Left colon (tissue), 2 donors: ENCODE measurements at regions not wholly inside any gene's neighbourhood (a gene's known extent, or its start where the extent isn't known, plus 50 kb on each side); places are given as distances from the start of the nearest gene placed in this dataset.

ENCODE experiments used
- ATAC-seq: fragments of 200-7000 bp; cut with Tn5 transposase; one replicate; pipeline ENCODE4 v1.9.1; 2020; ENCODE audit warnings: mild to moderate bottlenecking, moderate library complexity
- DNase-seq, 2 donors: peaks; one replicate each; pipeline ENCODE4 v3.0.0-alpha.2; 2020
- intact Hi-C, 2 donors: fragments of 100-400 bp; cut with DNase I in 1 of 2; cut with micrococcal nuclease in 1 of 2; formaldehyde crosslinking; loops; one replicate each; pipeline versions ENCODE4 v1.11.2 to v1.14.0; 2022; cut with DNase I, micrococcal nuclease
- donor health status: DM: no; HTN: no; CAD: no.
- donor health status: DM: yes; HTN: yes; CAD: no.

DNA sequence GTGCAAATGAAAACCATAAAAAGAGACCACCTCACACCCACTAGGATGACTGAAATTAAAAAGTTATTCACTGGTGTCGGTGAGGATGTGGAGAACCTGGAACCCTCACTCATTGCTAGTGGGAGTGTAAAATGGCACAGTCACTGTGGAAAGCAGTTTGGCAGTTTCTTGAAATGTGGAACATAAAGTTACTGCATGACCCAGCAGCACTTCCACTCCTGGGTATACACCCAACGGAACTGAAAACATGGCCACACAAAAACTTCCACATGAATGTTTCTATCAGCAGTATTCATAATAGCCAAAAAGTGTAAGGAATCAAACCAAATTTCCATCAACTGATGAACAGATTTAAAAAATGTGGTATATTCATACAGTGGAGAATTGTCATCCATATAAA, 65.1 kb upstream of the SLC66A3 start:
- intact Hi-C loops = no loop called here
- no peak for DNase-seq
- no peak for ATAC-seq

GRCh38 chr2:11092701-11093335, 62.4 kb upstream of the SLC66A3 start:
- DNase-seq (no peak), ATAC-seq (no peak)
- intact Hi-C loops = no loop called here

DNA sequence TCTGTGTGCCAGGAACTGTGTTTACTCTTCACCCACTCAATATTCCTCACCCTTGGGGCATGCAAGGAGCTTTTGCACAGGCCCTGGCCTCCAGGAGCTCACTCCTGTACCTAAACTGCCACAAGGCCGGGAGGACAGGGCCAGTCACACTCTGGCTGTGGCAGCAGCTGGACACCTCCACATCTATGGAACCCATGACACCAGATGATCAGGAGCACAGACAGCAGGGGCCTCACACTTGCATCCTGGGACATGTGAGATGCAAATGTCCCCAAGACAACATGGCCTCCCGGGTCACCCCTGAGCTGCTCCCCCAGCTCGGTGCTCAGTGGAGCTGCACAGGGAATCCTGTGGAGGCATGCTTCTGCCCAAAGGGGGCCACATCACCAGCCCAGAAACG, 61.8 kb upstream of the SLC66A3 start:
- no peak for ATAC-seq

DNA sequence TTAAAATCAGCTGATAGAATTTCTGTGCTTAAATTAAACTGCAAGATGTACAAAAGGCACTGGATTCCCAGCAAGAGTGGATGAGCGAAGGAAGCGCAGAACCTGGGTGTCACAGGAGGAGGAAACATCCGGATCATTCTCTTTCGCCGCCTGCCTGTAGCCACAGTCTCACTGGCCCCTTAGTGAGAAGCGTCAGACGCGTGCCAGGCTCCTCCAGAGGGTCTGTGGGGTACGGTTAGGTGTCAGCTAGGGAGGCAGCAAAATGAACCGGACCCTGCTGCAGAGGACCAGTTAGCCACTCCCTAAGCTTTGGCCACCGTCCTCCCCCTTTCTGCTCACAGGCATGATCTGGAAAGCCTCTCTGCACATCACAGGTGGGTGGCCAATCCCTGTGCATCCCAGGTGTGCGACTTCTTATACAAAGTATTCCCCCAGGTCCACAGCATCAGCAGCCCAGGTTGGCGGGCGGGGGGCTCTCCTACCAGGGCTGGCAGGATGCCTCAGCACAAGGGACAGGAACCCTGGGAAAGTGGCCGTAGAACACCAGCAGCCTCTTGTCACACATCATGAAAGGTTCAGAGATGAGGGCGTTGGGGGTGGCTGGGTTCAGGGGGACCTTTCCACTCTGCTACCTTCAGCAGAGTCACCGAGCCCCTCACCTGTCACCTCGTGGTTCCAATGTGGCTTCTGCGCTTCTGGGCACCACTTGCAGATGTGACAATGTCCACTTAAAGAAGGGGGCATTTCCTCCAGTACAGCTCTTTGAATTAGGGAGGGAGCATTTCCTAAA, 61.1 kb upstream of the SLC66A3 start:
- ATAC-seq = no peak
- DNase-seq = no peak
- intact Hi-C loops = no loop called here

More for the DNA sequence above, 61.8 kb upstream of the SLC66A3 start:
- intact Hi-C loops = no loop called here
- no peak for DNase-seq

DNA sequence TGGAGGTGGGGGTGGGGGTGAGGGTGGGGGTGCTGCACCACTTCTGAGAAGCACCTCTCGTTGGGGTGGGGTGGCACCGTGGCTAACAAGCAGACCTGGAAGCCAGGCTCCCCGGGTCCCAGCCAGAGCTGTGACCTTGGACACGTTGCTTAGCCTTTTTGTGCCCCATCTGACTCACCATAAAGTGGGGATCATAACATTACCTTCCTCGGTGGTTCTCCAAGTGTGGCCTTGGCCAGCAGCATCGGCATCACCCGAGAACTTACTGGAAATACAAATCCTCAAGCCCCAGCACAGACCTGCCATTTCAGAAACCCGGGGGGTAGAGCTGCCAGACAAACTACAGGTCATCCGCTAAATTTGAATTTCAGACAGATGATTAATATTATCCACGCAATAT, 58.7 kb upstream of the SLC66A3 start:
- intact Hi-C loops = no loop called here
- ATAC-seq (no peak), DNase-seq (no peak)

DNA sequence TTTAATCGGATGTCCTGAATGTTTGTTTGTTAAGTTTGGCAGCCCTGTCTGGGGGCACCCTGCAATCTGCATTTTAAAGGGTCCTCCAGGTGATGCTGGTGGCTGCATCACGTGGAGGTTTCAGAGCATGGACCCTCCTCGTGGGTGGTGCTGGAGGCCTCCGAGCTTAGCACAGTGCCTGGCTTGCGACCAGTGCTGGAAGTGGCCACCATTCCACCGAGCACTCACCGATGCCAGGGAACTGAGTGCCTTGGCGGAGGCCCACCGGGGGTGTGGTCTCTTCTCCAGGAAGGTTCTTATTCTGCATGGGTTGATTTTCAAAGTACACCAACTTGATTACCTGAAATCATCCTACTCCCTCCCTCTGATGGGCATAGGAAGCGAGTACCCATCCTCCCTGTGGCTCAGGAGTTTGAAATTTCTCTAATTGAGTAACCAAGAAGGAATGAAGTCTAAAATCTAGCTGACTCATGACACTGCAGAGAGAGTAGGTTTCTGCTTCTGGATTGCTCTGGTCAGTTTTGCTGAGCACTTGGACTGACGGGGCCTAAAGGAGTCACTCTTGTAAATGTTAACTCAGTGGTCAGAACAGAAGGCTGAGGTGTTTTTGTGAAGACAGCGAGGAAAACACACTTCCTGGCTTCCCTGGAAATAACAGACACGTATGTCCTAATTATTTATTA, 58.1 kb upstream of the SLC66A3 start:
- ATAC-seq (no peak), DNase-seq (no peak)
- intact Hi-C loops = no loop called here

DNA sequence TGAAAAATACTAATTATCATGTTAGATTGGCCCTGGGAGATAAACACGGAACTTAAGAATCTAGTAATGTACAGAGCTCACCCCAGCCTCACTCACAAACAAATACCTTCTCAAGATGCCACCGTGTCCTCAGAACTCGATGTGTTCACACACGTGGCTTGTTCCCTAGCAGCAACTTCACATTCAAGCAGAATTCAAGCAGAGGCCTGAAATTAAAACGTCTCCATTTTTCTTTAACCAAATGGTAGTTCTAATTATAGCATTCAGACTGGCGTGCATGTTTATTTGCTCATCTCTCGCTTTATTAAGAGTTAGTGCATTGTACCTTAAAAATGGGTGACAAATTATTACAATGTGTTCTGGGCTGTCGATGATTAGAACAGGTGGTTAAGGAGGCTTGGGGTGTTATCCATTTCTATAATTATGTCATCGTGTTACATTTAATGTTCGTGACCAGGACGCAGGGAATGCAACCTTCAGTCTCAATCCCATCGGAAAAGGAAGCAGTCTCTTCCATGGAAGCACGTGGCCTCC, 57.3 kb upstream of the SLC66A3 start:
- DNase-seq (no peak), ATAC-seq (no peak)
- intact Hi-C loops = no loop called here

GRCh38 chr2:11099122-11100065, 55.9 kb upstream of the SLC66A3 start:
- no peak for DNase-seq
- intact Hi-C loops = no loop called here
- no peak for ATAC-seq

DNA sequence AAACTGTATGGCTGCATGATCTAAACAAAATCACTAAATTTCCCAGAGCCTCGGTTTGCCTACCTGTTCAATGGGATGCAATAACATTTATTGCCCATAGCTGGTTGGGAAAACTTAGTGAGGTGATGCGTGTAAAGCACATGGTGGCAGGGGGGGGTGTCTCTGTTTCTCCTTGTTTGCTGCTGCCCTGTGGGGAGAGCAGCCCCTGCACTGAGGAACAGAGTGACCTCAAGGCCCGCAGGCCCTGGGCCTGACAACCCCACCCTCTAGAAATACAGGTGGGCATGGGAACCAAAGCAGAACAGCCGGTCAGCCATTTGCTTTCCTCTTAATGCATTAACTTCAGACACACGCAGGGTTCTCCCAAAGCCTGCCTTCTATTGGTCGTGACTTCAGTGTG, 55.1 kb upstream of the SLC66A3 start:
- ATAC-seq (no peak), DNase-seq (no peak)
- intact Hi-C loops = no loop called here

GRCh38 chr2:11100976-11101375, 54.3 kb upstream of the SLC66A3 start:
- intact Hi-C loops = no loop called here
- ATAC-seq = no peak

DNA sequence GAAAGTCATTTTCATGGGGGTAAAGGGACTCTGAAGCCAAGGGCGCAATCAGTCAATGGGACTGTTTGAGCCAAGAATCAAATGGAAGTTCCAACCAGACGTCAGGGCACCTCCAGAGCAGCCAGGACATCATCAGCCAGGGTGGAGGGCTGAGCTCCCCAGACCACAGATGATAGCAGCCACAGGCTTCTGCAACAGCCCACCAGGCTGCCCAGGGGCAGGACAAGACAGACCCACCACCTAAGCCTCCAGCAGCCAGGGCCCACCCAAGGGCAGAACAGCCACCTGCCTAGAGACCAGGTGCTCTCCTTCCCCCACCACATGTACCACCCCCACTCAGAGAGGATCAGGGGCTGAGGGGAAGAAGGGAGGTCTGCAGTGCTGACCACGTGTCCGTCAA, 53.8 kb upstream of the SLC66A3 start:
- no peak for DNase-seq
- no peak for ATAC-seq
- intact Hi-C loops = no loop called here

More at GRCh38 chr2:11100976-11101375, 54.3 kb upstream of the SLC66A3 start:
- no peak for DNase-seq

DNA sequence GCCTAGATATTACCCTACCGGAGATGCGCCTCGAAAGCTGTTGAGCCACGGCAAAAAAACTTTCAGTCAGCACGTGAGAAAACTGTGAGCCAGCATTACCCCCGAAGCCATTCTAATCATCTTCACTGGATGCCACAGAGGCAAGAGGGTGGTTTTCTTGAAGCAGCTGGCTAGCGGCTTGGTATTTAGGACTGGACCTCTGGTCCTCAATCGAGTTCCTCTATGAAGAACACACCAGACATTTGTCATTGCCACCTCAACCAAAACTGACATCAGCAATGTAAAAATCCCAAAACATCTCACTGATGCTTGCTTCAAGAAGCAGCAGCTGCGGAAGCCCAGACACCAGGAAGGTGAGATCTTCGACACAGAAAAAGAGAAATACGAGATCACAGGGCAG, 52.8 kb upstream of the SLC66A3 start:
- intact Hi-C loops = no loop called here
- no peak for ATAC-seq
- DNase-seq = no peak

DNA sequence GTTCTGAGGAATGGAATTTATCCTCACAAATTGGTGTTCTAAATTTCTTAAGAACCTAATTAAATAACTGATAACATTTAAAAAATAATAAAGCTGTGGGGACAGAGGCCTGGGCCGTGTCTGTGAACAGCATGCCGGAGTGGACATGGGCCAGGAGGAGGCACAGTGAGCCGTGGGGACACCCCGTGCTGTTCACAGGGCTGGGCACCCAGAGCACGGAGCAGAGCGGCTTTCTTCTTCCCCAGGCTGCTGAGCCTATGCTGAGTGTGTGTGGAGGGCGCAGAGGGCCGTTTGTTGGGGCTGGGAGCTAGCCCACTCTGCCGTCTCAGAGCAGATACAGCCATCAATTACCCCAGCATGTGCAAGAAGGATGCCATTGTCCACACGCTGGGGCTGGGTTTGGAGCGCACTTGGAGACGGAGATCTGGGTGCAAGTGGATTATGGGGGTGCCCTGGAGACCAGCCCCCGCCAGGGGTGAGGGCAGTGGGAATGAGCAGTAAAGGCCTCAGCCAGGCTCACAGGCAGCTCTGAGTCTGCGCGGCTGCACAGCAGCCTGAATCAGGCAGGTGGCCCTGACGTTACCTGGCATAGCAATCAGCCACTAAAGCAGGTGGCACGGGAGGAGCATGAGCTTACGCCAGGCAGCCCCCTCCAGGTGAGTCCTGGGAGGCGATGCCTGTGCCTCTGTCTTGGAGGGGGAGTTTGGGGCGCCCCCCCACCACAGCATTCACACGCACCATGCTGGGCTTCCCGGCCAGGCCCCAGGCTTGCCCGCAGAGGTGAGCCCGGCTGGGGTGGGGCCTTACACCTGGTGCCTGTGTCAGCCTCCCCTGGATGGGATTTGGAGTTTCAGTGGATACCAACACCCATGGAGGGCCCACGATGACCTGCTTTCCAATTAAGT, 52.1 kb upstream of the SLC66A3 start:
- DNase-seq (no peak), ATAC-seq (no peak)
- intact Hi-C loops = no loop called here

GRCh38 chr2:11103984-11104793, 51.1 kb upstream of the SLC66A3 start:
- no peak for ATAC-seq
- DNase-seq = no peak
- intact Hi-C loops = no loop called here

- no peak for ATAC-seq
- no peak for DNase-seq
- intact Hi-C loops = no loop called here
Measured at GRCh38 chr2:11104794-11105660, 50.2 kb upstream of the SLC66A3 start.
